ELF-1 (cell line): ENCODE measurements at regions not wholly inside any gene's neighbourhood (a gene's known extent, or its start where the extent isn't known, plus 50 kb on each side); places are given as distances from the start of the nearest gene placed in this dataset.

Source experiments
- DNase-seq: peaks from one replicate; pipeline ENCODE4 v3.0.0-alpha.2; 2016; ENCODE audit warnings: low read depth, low spot score

DNA sequence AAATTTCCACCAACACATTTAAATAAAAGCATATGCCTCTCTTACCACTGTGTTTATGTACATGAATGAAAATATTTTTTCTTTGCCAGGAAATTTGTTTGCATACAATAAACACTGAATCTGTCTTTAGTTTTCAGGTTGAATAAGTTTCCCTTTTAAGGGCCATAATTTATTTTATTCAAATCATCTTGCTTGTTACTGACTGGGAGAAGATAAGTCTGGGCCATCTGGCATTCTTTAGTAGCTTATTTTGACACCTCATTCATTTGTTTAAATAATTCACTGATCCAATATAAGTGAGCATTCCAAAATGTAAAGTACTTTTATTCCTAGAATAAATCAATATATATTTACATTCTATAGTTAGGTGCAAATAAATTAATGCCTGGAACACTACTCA, 1001.3 kb downstream of the PLOD2 start:
- no peak for DNase-seq

DNA sequence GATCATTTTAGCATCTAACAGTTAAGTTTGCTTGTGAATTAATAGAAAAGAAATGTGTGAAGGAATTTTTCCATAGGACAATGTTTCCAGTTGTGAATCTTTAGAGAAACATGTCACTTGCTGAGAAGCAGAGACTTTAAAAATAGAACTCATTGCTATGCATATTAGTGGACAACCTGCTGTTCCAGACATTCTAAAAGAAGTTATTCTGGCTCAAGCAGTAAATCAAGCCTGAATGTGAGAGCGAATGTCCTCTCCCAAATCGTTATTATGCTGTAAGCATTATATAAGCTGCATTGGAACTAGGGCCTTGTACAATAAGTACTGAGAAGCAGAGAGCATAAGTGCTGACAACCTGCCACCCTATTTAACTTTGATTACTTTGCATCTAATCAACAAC, 990.9 kb downstream of the PLOD2 start:
- no peak for DNase-seq

DNA sequence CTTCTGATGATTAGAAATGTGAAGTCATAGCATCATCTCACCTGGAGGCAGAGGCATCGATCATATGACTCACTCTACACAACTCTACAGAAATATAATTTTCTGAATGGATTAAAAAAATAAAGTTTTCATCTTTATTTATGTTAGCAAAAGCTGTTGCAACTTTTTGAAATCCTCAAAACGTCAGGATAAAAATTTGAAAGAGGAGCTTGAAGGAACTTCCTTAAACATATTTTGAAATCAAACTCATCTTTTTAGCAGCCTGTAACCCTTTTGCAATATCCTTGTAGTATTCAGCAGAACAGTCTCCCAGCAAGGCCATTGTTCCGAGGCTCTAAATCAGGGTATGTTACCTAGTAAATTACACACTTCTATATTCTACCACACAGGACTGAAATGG, 985.4 kb downstream of the PLOD2 start:
- no peak for DNase-seq

DNA sequence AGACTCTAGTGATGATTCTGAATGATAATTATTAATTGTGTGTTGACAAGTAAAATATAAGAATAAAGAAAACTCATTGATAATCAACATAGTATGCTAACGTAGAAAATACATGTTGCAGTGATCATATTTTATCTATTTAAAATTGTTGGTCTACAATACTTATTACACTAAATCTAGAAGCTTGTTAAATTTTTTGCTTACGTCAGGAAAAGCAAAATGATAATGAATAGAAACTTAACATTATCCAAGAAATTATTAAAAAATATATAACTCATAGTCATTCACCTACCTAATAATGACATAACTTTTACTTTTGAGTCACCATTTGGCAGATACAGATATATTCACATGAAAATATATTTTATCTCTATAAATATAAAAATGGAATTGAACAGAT, 984.1 kb downstream of the PLOD2 start:
- DNase-seq: no peak

DNA sequence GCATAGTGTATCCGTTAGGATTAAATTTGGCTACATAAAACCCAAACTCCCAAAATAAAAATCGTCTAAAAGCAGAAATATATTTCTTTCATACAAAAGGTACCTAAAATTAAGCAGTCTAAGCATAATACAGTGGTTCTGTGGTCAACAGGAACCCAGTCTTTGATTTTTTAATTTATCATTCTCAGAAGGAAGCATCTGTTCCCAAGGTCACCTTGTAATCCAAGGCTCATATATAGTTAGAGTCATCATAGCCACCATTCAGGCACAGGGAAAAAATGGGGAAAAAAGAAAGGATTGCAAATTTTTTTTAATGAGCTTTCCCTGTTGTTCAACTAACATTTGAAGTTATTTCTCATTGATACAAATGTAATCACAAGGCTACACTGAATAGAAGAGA, 983.2 kb downstream of the PLOD2 start:
- no peak for DNase-seq

DNA sequence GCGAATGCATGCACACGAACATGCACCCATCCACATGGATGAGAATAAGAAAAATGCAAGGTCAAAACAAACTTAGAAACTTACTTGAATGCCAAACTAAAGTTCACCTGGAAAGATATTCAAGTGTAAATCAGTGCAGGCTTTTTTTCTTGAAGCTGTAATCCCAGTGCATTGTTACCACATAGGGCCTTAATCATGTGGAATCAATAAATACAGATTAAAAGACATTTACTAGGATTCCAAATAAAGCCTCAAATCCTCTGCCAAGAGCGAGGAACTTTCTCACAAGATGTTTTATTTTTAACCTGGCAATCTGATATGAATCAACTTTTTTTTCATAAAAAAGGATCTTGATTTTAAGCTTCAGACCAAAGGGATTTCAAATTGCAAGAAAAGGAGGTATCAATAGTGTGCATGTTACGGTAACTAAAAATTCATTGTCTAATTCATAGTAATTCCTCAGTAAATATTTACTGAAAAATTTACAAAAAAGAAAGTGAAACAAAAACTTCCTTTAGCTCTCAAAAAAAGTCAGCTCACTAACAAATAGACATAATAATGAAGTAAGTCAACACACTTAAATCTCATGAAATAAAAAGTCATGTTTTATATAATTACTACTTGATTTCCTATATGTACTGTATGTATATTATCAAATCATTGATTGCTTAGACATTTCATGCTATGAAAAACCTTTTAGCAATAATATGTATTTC, 978.6 kb downstream of the PLOD2 start:
- no peak for DNase-seq

DNA sequence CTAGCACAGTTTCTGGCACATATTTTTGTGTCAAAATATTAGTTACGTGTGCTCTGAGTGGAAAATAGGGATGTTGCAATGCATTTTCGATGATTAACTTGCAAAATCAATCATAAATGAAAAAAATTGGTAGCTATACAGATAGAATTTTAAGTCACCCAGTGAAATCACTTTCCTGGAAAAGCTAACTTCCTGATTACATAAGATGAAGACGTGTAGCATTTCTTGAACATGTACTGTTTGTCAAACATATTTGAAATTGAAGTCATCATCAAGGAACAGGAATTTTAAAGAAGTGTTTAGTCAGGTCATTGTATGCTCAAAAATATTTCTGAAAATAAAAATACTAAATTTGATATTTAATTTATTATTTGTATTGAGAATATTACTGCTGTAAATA, 977.7 kb downstream of the PLOD2 start:
- DNase-seq: no peak

DNA sequence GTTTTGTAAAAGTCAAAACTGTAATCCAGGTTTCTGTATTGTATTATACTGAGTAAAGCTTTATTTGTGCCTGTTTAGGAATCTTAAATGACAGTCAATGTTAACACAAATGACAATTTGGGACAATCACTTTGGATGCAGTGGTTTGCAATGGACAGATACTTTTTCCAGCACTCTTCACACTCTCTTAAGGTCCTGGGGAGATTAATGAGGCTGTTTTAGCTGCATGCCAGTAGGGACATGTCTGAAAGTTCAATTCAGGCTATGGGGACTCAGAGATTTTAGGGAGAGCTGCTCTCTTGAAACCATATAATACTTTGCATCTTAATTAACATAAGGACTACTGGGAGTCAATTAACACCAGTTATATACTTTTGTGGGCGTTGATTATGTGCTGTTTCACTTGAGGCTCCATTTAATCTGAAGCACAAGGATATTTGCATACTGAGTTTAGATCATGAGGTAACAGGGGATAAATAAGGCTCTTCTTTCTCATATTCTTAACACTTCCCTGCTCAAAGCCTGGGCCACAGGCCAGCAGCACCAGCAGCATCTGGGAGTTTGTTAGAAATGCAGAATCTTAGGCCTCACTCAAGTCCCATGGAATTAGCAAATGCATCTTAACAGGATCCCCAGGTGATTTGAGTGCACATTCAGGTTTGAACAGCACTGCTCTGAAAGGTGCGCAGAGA, 972.8 kb downstream of the PLOD2 start:
- DNase-seq: no peak

DNA sequence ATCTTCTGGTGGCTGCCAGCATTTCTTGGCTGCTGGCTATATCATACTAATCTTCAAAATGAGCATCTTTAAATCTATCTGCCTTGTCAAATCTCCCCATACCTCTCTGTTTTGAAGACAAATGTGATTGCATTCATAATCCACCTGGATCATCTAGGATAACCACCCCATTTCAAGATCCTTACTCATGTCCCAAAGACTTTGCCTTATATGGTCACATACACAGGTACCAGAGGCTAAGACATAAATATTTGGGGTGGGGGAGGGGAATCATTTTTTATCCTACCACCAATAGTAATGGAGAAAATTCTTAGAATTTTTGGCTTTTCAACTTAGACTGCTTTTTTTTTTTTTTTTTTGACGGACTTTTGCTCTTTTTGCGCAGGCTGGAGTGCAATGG, 970.8 kb downstream of the PLOD2 start:
- DNase-seq: no peak

DNA sequence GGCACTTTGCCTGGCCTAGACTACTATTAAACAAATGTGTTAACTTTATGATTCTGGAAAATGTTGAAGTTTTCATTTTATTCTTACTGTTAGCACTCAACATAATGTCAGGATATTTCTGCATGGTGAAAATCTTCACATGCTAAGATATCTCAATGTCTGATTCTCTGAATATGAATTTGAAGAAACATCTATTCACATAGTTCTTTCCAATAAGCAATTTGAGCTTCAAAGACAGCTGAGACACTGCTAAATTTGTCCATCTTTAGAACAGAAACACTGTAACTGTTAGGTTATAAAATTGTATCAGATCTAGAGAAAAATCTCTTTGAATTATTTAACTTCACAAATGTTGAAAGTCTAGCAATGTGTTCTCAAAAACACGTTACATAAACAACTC, 970.2 kb downstream of the PLOD2 start:
- no peak for DNase-seq

DNA sequence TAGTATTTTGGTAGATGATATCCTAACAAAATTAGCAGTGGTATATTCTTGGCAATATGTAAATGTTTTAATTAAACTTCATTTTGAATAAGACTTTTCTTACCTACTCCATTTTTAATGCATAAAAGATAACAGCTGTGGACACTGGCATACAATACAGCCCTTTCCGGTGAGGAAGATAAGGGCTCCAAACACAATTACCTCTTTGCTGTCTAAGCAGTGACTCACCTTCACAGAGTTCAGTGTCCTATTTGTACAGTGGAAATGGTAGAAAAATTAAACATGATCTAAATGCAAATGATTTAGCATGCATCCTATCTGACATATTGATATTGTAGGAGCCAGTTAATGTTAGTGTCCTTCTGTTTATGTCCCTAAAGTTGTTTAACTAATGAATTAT, 969.4 kb downstream of the PLOD2 start:
- DNase-seq: no peak

DNA sequence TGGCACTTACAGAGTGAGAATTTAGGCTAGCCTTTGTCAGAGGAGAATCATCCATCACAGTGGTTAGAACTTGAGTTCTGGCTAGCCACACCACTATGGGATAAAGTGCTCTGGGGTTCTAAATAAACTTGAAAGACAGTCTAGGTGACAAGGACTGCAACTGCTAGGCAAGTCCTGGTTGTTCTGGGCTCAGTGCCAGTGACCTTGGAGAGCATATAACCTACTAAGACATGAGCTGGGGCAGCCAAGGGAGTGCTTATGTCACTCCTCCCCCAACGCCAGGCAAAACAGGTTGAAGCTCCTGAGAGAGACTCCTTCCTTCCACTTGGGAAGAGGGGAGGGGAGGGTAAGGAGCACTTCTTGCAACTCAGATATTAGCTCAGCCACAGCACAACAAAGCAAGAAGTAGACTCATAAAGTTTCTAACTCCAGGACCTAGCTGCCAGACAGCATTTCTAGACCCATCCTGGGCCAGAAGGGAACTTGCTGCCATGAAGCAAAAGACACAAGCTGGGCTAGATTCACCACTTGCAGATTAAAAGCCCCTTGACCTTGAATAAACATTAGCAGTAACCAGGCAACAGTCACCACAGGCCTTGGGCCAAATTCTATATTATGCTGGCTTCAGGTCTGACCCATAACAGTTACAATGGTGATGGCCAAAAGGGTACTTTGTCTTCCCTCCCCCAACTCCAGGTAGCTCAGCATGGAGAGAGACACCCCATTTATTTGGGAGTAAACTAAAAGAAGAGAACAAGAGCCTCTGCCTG, 963.7 kb downstream of the PLOD2 start:
- no peak for DNase-seq

DNA sequence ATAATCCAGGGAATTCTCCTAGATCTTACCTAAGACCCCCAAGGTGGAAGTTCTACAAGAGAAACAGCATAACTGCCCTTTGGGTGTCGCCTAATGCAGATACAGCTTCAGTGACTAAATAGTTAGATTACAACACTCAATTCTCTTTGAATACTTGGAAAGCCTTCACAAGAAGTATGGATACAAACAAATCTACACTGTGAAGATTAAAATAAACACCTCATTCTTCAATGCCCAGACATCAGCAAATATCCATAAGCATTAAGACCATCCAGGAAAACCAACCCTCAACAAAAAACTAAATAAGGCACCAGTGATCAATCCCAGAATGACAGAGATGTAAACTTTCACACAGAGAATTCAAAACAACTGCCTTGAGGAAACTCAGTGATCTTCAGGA, 963.2 kb downstream of the PLOD2 start:
- no peak for DNase-seq

DNA sequence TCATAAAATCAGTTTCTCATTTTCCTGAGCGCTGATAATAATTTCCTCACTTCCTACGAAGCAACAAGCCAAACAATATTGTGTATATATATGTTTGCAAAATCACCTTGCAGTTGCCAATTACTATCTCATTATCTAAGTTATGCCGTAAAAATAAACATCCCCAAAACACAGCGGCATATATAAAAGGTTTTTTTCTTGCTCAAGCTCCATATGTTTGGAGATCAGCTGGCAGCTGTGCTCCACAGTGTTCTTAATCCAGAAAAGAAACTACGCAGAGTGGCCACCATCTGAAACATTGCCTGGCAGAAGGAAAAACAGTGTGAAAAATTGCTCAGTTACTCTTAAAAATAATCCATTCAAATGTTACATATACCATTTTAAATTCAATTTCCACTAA, 951.4 kb downstream of the PLOD2 start:
- no peak for DNase-seq

DNA sequence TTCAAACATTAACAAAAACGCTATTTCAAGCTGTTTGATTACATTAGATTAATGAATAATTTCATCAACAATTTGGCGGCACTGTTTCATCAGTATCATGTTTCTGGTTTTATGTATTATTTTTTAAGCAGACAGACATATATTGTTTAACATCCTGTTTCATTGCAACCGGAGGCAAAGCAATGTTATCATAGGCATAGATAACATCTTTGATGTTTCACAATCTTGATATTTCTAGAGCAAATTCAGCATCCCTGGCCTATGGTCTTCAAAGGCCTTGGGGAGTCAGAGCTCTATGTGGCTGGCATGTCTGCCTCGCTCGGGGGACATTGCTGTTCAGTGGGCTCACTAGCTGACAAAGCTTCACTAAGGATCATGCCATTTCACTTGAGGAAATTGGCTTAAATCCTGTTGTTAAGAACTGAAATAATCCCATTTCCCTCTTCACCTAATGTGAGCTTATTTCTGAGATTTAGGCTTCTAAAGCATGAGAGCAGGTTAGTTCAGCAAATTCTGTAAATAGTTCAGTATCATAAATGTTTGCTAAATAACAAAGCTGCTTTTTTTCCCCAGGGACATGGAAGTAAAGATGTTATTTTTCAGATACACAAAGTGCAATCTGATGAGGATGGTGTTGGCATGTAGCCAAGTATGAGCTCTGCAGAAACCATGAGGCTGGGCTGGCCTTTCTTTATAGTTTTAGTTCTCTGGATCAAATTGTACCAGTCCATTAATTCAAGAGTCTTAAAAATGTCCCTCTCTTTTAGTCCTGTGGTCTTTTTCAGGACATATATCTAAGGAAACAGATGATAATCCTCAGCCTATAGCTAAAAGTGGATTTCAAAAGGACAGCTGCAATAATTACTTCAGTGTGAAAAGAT, 941.4 kb downstream of the PLOD2 start:
- no peak for DNase-seq

DNA sequence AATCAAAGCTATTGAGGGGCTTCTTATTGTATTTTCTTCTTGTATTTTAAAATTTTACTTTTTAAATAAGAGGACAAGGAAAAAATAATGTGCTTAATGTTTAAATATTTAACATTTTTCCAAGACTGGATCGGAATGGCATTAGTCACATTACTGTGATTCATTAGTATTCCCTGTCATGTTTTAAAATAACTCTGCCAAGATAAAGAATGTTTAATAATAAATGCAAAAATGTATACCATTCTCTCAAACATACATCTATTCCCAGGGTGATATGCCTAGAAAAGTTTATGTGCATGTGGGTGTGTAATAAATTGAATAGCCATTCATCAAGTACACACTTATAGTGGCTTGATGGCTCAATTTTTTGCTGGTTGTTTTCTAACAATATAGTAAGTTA, 936.1 kb downstream of the PLOD2 start:
- DNase-seq: no peak

DNA sequence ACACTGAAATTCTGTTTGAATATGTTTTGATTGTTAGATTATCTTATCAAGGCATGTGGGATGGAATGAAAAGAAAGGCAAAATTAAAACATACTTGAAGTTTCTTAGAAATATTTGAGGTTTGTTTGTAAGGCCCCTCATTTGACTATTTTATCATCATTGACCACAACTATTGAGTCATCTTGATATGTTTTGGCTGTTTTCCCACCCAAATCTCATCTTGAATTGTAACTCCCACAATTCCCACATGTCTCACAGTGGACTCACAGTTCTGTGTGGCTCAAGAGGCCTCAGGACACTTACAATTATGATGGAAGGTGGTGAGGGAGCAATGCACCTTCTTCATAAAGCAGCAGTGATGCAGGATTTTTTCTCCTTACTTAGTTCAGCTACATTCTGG, 917.1 kb downstream of the PLOD2 start:
- DNase-seq: no peak

DNA sequence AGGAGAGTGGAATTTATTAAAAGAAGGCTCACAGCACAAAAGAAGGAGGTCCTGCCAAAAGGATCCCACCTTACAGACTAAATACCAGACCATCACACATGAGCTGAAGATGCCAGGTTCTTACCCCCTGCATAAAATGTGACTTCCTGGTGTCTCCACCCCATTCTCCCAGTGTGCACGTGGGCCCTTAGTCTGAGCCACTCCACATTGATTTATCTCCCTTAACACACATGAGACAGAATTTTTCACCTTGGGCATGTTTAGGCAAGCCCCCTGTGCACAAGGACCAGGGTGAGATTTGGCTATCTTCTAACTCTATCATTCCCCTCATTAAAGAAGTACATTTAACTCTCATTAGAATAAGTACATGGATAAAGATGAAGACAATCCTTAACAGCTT, 916.7 kb downstream of the PLOD2 start:
- DNase-seq: no peak

DNA sequence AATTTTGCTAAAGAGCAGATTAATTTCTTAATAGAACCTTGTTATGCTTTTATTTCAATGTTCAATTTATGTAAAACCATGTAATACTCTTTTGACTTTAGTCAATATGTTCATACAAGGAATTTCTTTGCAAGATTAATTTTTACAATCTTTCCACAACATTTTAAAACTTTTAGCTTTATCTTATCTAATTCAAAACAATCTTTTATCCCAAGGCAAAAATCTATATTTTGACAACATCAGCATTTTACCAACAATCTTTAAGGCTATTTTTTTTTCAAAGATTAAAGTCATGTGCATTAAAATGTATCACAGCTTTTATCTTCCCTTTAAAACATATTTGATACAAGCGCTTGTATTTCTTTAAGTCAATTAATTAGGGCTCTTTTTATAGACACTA, 914.7 kb downstream of the PLOD2 start:
- no peak for DNase-seq

DNA sequence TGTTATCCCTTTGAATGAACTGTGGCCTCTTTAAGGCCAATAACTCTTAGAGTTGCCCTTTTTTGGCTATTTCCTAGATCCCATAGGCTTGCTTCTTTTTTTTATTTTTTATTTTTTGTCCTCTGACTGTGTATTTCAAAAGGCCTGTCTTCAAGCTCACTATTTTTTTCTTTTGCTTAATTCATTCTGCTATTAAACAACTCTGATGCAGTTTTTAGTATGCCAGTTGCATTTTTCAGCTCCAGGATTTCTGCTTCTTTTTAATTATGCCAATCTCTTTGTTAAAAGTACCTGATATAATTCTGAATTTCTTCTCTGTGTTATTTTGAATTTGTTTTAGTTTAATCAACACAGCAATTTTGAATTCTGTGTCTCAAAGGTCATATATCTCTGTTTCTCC, 912.1 kb downstream of the PLOD2 start:
- no peak for DNase-seq

DNA sequence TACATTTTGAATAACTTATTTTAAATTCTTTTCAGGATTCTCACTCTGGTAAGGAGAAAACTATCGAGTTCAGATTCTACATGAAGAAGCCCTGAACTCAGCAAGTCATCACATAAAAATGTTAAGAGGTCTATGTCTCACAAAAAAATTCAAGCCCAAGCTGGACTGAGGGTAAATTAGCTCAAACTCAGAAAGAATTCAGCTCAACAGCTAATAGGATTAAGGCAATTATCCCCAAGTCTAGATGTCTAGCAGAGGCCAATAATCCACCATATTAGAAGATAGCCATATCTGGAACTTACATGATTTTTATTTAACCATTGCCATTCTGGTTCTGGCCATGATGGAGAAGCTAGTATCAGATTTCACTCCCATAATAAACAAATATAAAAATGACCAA, 909.7 kb downstream of the PLOD2 start:
- DNase-seq: no peak

DNA sequence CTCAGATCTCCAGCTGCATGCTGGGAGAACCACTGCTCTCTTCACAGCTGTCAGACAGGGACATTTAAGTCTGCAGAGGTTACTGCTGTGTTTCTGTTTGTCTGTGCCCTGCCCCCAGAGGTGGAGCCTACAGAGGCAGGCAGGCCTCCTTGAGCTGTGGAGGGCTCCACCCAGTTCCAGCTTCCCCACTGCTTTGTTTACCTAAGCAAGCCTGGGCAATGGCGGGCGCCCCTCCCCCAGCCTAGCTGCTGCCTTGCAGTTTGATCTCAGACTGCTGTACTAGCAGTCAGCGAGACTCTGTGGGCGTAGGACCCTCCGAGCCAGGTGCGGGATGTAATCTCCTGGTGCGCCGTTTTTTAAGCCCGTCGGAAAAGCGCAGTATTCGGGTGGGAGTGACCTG, 903.0 kb downstream of the PLOD2 start:
- peak; percentile 62 for DNase-seq
